ENCODE measurements at regions not wholly inside any gene's neighbourhood (a gene's known extent, or its start where the extent isn't known, plus 50 kb on each side); places are given as distances from the start of the nearest gene placed in this dataset.

GRCh38 chr1:43108080-43108479 is 64.0 kb downstream of the EBNA1BP2 start:
- no peak overlapping the region for H2AFZ ChIP-seq (ENCODE audit: low read length)
- FAIRE-seq (no peak), DNase-seq (ENCODE audit: low spot score) (peak; percentile 19), ATAC-seq (peak; percentile 53)
- intact Hi-C loops (cut with micrococcal nuclease; ENCODE audit: unreplicated experiment), result no loop called here
- no peaks in the 10 kb centered on the region for H3K36me3 ChIP-seq (replicated peaks in 1 of 2; ENCODE audit: control insufficient read depth in 1 of 2, insufficient read depth in 2 of 2, low read length in 2 of 2)
- H4K20me1 ChIP-seq (ENCODE audit: insufficient read depth, low read length), result no peaks in the 10 kb centered on the region
- POLR2A ChIA-PET, result no interaction called here
- in situ Hi-C loops (cut with HindIII; ENCODE audit: extremely low pct_ligation_motif_present, low pct_unique_long_range_greater_than_20kb), result no loop called here
- peaks cover 13% of the 10 kb centered on the region for H3K4me1 ChIP-seq (ENCODE audit: insufficient read depth, low read length)
- no peak overlapping the region; a peak in 1 of 6 replicates for H3K4me3 ChIP-seq (replicated peaks in 1 of 3; ENCODE audit: insufficient read depth in 1 of 3, low read depth in 2 of 3, low read length in 3 of 3)
- BruUV-seq (replicated peaks), result no TSS peak
- peak overlapping the region; percentile 35 for H3K27ac ChIP-seq (ENCODE audit: extremely low read length, insufficient read depth, low read length)
- no peaks in the 10 kb centered on the region; a peak in 1 of 5 replicates for H3K27me3 ChIP-seq (ENCODE audit: control insufficient read depth in 1 of 2, insufficient read depth in 2 of 2, low read length in 2 of 2)
- TF ChIP-seq STAT6 (CRISPR knock-in tag; IDR thresholded peaks at IDR 0.05; ENCODE audit: borderline replicate concordance) (no peak), PAXIP1 (CRISPR knock-in tag; conservative IDR thresholded peaks at IDR 0.05) (0 out of 2 replicates have a peak, but pooled peaks have one; percentile 38), NCOR1 (IDR thresholded peaks at IDR 0.05; ENCODE audit: borderline replicate concordance, low read length) (peak; percentile 48; the same call in 1 of the 2 replicates), HNF4A (CRISPR knock-in tag; IDR thresholded peaks at IDR 0.05) (peak; percentile 71)
- H3K79me2 ChIP-seq (ENCODE audit: insufficient read depth, low read length), result no peaks in the 10 kb centered on the region
- 27% methylated on average over 3 of the region's 3 CpGs for WGBS (ENCODE audit: low lambda C conversion rate)
- CTCF ChIA-PET (ENCODE audit: low intra/inter-chr PET ratio, low total read pairs), result no interaction called here
- peak overlapping the region; percentile 15; the same call in 1 of the 2 replicates for H3K9ac ChIP-seq (ENCODE audit: insufficient read depth, low read depth, low read length)
- peaks cover 8% of the 10 kb centered on the region for H3K9me3 ChIP-seq (ENCODE audit: low read length)
- peak overlapping the region; percentile 51 for H3K4me2 ChIP-seq (ENCODE audit: low read depth, low read length)

Measured in HepG2 (cell line).